ENCODE measurements at regions not wholly inside any gene's neighbourhood (a gene's known extent, or its start where the extent isn't known, plus 50 kb on each side); places are given as distances from the start of the nearest gene placed in this dataset.

- ChIA-PET CTCF (interaction anchor here (0.7 kb wide), 1 partner anchor 150 kb away, joined by 3 read pairs; no protein-coding TSS in a partner anchor), POLR2A (ENCODE audit: unreplicated experiment) (no interaction called here)
- Histone ChIP-seq H3K56ac (ENCODE audit: extremely low read depth, insufficient read depth, low read length) (no peak overlapping the region), H4K5ac (ENCODE audit: low read depth, low read length) (no peak overlapping the region), H3K18ac (ENCODE audit: low read depth, low read length) (no peak overlapping the region), H2AK5ac (ENCODE audit: low read depth, low read length) (no peak overlapping the region), H3K4me3 (ENCODE audit: insufficient read depth, low read depth, low read length) (no peak overlapping the region), H3K4me1 (ENCODE audit: control insufficient read depth, insufficient read depth, low read length) (peaks cover 4% of the 10 kb centered on the region; the same call in 1 of the 2 replicates), H4K91ac (ENCODE audit: insufficient read depth, low read depth, low read length) (no peak overlapping the region), H3K4ac (ENCODE audit: low read depth, low read length) (no peak overlapping the region), H2AFZ (replicated peaks; ENCODE audit: low read length, poor library complexity) (no peak overlapping the region), H4K8ac (ENCODE audit: low read depth in 2 of 2, low read length in 2 of 2) (no peak overlapping the region), H3K9me3 (ENCODE audit: control insufficient read depth, insufficient read depth, low read length) (no peaks in the 10 kb centered on the region), H3K27ac (ENCODE audit: insufficient read depth, low read length) (no peak overlapping the region), H3K9ac (ENCODE audit: low read depth, low read length) (no peak overlapping the region), H2BK120ac (ENCODE audit: low read depth, low read length) (no peak overlapping the region), H2BK5ac (ENCODE audit: low read depth, low read length, poor library complexity, severe bottlenecking) (no peak overlapping the region), H3K79me1 (ENCODE audit: low read depth in 1 of 2, low read length in 2 of 2) (no peaks in the 10 kb centered on the region), H2AK9ac (replicated peaks; ENCODE audit: low read depth, low read length, poor library complexity) (no peak overlapping the region), H4K20me1 (ENCODE audit: insufficient read depth, low read length) (no peaks in the 10 kb centered on the region), H2BK15ac (ENCODE audit: low read depth, low read length) (no peak overlapping the region), H3K9me1 (ENCODE audit: insufficient read depth, low read length) (no peaks in the 10 kb centered on the region), H3K14ac (replicated peaks; ENCODE audit: low read depth, low read length) (no peak overlapping the region), H3K36me3 (ENCODE audit: control insufficient read depth, insufficient read depth, low read length) (no peaks in the 10 kb centered on the region), H2BK20ac (ENCODE audit: low read depth, low read length) (no peak overlapping the region), H3K23ac (ENCODE audit: low read depth, low read length) (no peak overlapping the region), H3K4me2 (ENCODE audit: low read depth, low read length) (no peak overlapping the region), H3K27me3 (ENCODE audit: control insufficient read depth, insufficient read depth, low read length) (no peaks in the 10 kb centered on the region)
- ATAC-seq (ENCODE audit: low read depth), result no peak
- no peak for DNase-seq
- no TSS peak for BruUV-seq (replicated peaks)
- dilution Hi-C loops (cut with HindIII; ENCODE audit: low sequenced_read_pairs, unreplicated experiment) (no loop called here), intact Hi-C loops (cut with micrococcal nuclease) (no loop called here), in situ Hi-C loops (cut with MboI; ENCODE audit: low sequenced_read_pairs) (no loop called here)
- TF ChIP-seq RFX5 (IDR thresholded peaks at IDR 0.05; ENCODE audit: low read depth, low read length), result no peak
- no peak for TF ChIP-seq ELK1 (IDR thresholded peaks at IDR 0.05; ENCODE audit: borderline replicate concordance, low read depth, low read length)
- no peak for TF ChIP-seq CTCF (conservative IDR thresholded peaks at IDR 0.05; ENCODE audit: low read depth, low read length)
- TF ChIP-seq FOS (IDR thresholded peaks at IDR 0.05; ENCODE audit: low read depth, low read length), result no peak
- no peak for TF ChIP-seq BHLHE40 (IDR thresholded peaks at IDR 0.05; ENCODE audit: low read depth, low read length)
- no peak for TF ChIP-seq NFE2L2 (IDR thresholded peaks at IDR 0.05; ENCODE audit: low read depth, low read length)
- no peak for TF ChIP-seq SMC3 (IDR thresholded peaks at IDR 0.05; ENCODE audit: low read depth, low read length)
- TF ChIP-seq USF2 (IDR thresholded peaks at IDR 0.05; ENCODE audit: low read depth, low read length), result no peak
- TF ChIP-seq CEBPB (IDR thresholded peaks at IDR 0.05; ENCODE audit: low read depth, low read length), result no peak
- TF ChIP-seq MXI1 (IDR thresholded peaks at IDR 0.05; ENCODE audit: borderline replicate concordance, low read depth, low read length), result no peak
- TF ChIP-seq MAZ (IDR thresholded peaks at IDR 0.05; ENCODE audit: borderline replicate concordance, low read depth, low read length), result no peak
- no peak for TF ChIP-seq MAFK (IDR thresholded peaks at IDR 0.05; ENCODE audit: low read depth, low read length)
- TF ChIP-seq RCOR1 (IDR thresholded peaks at IDR 0.05; ENCODE audit: insufficient replicate concordance, low read length), result no peak
- TF ChIP-seq CHD1 (IDR thresholded peaks at IDR 0.05; ENCODE audit: low read depth, low read length), result no peak
- no peak for TF ChIP-seq RAD21 (IDR thresholded peaks at IDR 0.05; ENCODE audit: low read length)
- 90% methylated on average over 4 of the region's 8 CpGs; no CpG with 5 or more reads in 1 of the 2 experiments for WGBS, 2 experiments (ENCODE audit: extremely low coverage in 2 of 2, insufficient read length in 1 of 2)
Measured at GRCh38 chr16:65280845-65281512, 159.1 kb upstream of the CDH11 start.
